ENCODE measurements at regions not wholly inside any gene's neighbourhood (a gene's known extent, or its start where the extent isn't known, plus 50 kb on each side); places are given as distances from the start of the nearest gene placed in this dataset.

- Histone ChIP-seq H3K4me3 (no peak overlapping the region), H3K27ac (no peak overlapping the region)
- no peak for TF ChIP-seq CTCF (IDR thresholded peaks at IDR 0.05)
- DNase-seq (ENCODE audit: low spot score) = no peak
These were observed 203.6 kb downstream of the EDEM1 start for GRCh38 chr3:5390936-5391625.

GRCh38 chr3:5401002-5401401, 213.5 kb downstream of the EDEM1 start:
- TF ChIP-seq CTCF (IDR thresholded peaks at IDR 0.05) = no peak
- Histone ChIP-seq H3K27ac (no peak overlapping the region), H3K4me3 (no peak overlapping the region)
- no peak for DNase-seq (ENCODE audit: low spot score)

- H3K27ac ChIP-seq = no peak overlapping the region
- no peak for TF ChIP-seq CTCF (IDR thresholded peaks at IDR 0.05)
- H3K4me3 ChIP-seq = no peak overlapping the region
- no peak for DNase-seq (ENCODE audit: low spot score)
These were observed 217.2 kb downstream of the EDEM1 start for GRCh38 chr3:5404718-5405117.

GRCh38 chr3:5411786-5412185, 224.3 kb downstream of the EDEM1 start:
- Histone ChIP-seq H3K4me3 (no peak overlapping the region), H3K27ac (no peak overlapping the region)
- DNase-seq (ENCODE audit: low spot score) = no peak

GRCh38 chr3:5423076-5423475, 235.6 kb downstream of the EDEM1 start:
- no peak for TF ChIP-seq CTCF (IDR thresholded peaks at IDR 0.05)
- DNase-seq (ENCODE audit: low spot score) = no peak
- no peak overlapping the region for H3K4me3 ChIP-seq
- no peak overlapping the region for H3K27ac ChIP-seq

More at GRCh38 chr3:5411786-5412185, 224.3 kb downstream of the EDEM1 start:
- TF ChIP-seq CTCF (IDR thresholded peaks at IDR 0.05) = no peak

- DNase-seq (ENCODE audit: low spot score) = no peak
- no peak for TF ChIP-seq CTCF (IDR thresholded peaks at IDR 0.05)
- no peak overlapping the region for H3K4me3 ChIP-seq
- H3K27ac ChIP-seq = no peak overlapping the region
These were observed 236.0 kb downstream of the EDEM1 start for GRCh38 chr3:5423523-5423922.

- no peak overlapping the region for H3K27ac ChIP-seq
- no peak overlapping the region for H3K4me3 ChIP-seq
- TF ChIP-seq CTCF (IDR thresholded peaks at IDR 0.05) = no peak
- no peak for DNase-seq (ENCODE audit: low spot score)
These were observed 237.9 kb downstream of the EDEM1 start for GRCh38 chr3:5425371-5425770.

Data from coronary artery (tissue), 2 donors.